Hematopoietic multipotent progenitor cell treated with erythropoietin and hydrocortisone succinate and interleukin-3 and kit ligand, for 4 days (in vitro differentiated cells): ENCODE measurements at regions not wholly inside any gene's neighbourhood (a gene's known extent, or its start where the extent isn't known, plus 50 kb on each side); places are given as distances from the start of the nearest gene placed in this dataset.
"Not testable (repeated sequence)": the region's sequence is repeated elsewhere in the genome, so short reads cannot be mapped to it uniquely, and the experiment has no call there.

Source experiments
- DNase-seq: peaks from one replicate; pipeline ENCODE4 v3.0.0-alpha.2; 2015

- DNase-seq = no peak
These were observed 138.9 kb upstream of the USP29 start for GRCh38 chr19:56980906-56981305.

DNA sequence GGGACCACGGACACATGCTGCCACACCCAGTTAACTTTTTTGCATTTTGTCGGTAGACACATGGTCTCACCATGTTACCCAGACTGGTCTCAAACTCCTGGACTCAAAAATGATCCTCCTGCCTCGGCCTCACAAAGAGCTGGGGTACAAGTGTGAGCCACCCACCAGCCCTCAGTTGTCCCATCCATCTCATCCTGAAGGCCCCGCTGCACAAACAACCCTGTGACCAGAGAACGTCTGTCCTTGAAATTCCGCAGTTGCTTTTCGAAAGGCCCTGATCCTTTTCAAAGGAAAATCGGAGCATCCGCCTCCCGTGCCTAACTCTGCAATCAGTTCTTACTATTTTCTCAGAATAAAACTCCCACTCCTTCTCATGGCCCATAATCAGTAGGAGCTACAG, 138.3 kb upstream of the USP29 start:
- DNase-seq = not testable (repeated sequence)

DNA sequence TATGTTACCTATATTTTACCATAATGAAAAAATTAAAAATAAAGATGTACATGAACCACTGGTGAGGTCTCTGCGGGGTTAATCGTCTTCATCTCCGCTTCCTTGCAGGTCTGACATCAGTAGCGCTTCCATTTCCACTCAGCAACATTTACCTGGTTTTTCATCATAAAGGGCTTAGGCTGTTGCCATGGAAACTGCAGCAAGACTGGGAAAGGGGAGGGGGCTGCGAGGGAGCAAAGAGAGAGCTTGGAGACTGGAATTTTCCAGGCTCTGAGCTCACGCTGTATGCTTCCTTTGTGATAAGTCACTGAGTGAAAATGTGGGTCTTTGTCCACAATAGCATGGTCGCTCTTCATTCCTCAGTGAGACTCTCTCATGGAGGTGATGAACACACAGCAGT, 136.6 kb upstream of the USP29 start:
- DNase-seq = no peak

DNA sequence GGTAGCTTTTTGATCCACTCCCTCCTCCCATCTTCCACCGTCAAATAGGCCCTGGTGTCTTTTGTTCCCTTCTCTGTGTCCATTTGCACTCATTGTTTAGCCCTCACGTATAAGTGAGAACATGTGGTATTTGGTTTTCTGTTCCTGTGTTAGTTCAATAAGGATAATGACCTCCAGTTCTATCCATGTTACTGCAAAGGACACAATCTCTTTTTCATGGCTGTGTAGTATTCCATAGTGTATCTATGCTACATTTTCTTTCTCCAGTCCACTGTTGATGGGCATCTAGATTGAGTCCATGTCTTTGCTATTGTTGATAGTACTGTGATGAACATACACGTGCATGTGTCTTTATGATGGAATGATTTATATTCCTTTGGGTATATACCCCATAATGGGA, 136.0 kb upstream of the USP29 start:
- DNase-seq = no peak

- no peak for DNase-seq
These were observed 133.4 kb upstream of the USP29 start for GRCh38 chr19:56986386-56986785.

DNA sequence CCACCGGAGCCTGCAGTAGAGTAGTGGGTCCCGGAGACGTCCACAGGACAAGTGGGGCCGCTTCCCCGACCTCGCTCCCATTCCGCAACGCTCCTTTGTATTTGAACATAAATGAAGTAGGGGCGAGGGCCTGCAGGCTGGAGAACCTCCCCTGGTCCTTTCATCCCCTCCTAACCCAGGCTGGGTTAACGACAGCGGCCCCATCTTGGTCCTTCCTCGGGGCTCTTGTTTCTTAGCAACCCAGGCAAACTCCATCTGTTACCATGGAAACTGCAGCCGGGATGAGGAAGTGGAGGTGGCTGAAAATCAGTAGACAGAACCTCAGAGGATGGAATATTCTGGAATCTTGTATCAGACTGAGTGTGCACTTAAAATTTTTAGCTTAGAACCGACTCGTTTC, 132.6 kb upstream of the USP29 start:
- no peak for DNase-seq

DNA sequence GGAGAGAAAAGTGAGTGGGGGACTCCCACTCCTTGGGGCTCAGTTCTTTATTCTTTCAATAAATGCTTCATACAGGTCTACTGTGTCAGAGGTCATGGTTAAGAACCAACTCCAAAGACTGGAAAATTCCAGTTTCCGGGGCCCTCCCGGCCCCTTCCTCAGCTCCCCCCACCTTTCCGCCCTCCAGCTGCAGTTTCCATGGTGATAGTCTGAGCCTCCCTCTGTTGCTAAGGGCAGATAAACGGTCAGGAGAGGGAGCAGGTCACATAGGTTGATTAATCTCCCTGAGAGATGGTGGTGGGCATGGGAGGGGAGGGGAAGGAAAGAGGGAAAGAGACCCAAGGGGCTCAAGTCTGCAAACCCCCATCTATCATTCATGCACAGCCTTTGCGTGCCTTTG, 131.5 kb upstream of the USP29 start:
- no peak for DNase-seq

DNA sequence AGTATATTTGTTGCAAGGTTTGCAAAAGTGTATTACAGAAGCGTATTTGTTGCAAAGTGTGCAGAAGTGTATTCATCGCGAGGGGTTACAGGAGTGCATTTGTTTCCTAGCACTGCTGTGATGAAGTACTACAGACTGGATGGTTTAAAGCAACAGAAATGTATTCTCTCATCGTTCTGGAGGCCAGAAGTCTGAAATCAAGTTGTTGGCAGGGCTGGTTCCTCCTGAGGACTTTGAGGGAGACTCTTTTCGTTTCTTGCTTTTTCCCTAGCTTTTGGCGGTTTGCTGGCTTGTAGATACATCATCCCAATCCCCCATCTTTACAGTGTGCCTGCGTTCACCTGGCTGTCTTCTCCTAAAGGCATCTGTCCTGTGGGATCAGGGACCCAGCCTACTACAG, 127.9 kb upstream of the USP29 start:
- no peak for DNase-seq

- no peak for DNase-seq
These were observed 125.9 kb upstream of the USP29 start for GRCh38 chr19:56993851-56994250.

GRCh38 chr19:56994251-56995017, 125.4 kb upstream of the USP29 start:
- DNase-seq = no peak

DNA sequence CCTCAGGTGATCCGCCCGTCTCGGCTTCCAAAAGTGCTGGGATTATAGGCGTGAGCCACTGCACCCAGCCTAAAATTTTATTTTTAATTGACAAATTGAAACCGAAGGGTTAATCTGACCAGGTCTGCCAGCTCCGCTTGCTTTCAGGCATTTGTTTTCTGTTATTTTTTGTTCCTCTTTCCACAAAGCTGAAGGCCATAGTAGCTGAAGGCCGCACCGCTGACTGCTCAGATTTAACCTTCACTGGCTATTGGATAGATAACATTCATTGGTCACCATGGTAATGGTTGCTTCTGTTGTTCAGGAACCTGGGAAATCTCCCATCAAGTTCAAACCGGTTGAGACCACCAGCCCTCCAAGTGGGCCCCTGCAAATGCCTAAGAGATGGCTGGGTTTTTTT, 124.5 kb upstream of the USP29 start:
- no peak for DNase-seq

GRCh38 chr19:57002195-57002601, 117.6 kb upstream of the USP29 start:
- DNase-seq = no peak

DNA sequence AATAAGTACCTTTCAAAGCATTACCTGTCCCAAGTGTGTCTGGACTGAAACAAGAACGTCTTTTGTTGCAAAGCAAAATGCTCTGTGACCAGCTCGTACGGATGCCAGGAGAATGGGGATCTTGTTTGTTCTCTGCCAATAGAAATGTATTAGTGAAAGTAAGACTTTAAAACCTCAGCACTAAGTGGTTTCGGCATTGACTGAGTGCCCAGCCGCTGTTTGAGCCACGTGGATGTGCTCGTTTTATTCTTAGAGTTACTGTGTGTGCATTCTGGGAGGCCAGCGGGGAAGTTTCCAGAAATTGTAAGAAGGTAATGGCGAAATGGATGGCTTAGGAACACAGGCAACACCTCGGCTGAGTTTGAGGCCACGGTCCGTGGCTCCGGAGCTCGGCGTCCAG, 117.1 kb upstream of the USP29 start:
- DNase-seq = no peak

DNA sequence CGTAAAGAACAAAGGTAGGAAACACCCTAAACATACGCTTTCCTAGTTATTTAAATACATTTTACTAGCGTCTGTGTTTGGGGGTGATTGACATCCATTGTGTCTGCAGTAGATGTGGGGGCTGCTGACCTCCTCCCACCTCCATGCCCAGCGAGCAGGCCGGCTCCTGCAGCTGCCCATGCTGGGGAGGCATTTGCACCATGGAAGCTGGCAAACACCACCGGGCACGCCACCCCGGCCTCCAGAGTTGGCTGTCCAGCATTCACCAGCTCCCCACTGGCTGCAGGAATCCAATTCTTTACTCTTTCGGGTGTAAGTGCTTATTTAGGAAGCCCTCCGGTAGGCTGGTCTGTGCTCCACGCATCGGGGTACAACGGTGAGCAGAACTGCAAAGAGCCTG, 115.4 kb upstream of the USP29 start:
- no peak for DNase-seq

DNA sequence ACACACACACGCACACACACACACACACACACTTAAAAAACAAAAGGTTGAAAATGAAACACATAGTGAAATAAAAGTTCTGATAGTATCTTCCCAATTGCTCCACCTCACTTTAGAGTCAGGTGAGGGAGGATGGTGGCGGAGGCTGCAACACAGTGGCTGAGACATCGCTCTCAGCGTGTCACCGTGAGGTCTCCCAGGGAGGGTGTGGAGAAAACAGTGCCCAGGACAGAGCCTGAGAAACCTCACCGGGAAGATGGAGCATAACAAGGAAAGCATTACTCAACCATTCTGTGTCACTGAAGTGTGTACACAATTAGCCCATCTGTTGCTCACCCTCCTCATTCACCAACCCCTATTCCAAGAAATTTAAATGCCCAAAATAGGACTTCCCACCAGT, 111.4 kb upstream of the USP29 start:
- no peak for DNase-seq

DNA sequence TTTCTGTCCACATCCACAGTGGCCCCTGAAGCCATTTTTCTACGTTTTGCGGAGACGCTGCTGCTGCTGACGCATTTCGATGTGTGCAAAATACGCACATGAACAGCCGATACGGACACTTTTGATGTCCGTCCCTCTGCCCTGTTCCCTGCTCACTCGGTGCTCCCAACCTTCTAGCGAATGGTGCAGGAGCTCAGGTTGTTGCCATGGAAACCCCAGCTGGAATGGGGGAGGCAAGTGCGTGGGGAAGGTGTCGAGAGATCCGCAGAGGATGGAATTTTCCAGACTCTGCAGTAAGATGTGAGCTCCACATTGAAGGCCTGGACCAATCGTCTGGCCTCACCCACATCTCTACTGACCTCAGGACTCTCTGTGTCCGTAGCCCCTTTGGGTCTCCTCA, 109.2 kb upstream of the USP29 start:
- DNase-seq = no peak

GRCh38 chr19:57016076-57016475, 103.7 kb upstream of the USP29 start:
- no peak for DNase-seq

GRCh38 chr19:57016491-57016890, 103.3 kb upstream of the USP29 start:
- DNase-seq = no peak

DNA sequence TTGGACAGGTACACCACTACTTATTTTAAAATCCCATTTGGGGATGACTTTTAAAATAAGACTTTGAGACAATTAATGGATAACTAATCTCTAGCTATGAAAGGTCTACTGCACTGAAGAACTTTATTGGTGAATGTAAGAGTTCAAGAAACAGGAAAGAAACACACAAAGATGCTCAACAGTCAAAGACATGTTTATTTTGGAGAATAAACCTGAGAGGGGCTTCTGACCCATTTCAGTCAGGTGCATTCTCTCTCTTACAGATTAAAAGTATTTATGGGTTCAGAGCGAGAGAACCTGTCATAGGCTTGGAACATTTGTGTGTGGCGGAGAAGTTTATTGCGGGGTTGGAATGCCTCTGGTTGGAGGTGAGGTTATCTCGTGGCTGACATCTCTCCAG, 94.3 kb upstream of the USP29 start:
- no peak for DNase-seq

- DNase-seq = no peak
These were observed 93.3 kb upstream of the USP29 start for GRCh38 chr19:57026476-57026875.

GRCh38 chr19:57027360-57027759, 92.4 kb upstream of the USP29 start:
- no peak for DNase-seq

- no peak for DNase-seq
These were observed 90.8 kb upstream of the USP29 start for GRCh38 chr19:57028804-57029525.

DNA sequence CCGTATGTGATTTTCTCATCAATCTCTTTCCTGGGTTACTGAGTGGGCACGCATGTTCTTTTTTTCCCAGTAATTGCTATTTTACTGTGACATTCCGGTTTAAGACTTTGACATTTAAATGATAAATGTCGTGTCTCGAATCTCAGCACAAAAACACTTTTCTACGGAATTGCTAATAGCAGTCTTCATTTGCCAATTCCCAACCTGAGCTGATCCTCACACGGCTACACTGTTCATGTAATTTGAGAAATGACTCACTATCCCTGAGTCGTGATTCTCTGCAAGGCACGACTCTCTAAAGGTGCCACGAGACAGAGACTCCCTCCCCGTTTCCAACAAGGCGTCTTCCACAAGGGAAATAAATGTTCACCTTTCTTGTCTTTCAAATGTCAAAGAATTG, 88.7 kb upstream of the USP29 start:
- no peak for DNase-seq

- no peak for DNase-seq
These were observed 86.2 kb upstream of the USP29 start for GRCh38 chr19:57033576-57033975.

GRCh38 chr19:57034544-57034943, 85.2 kb upstream of the USP29 start:
- no peak for DNase-seq
